Hypothalamus (tissue), 51 donors: ENCODE measurements at regions not wholly inside any gene's neighbourhood (a gene's known extent, or its start where the extent isn't known, plus 50 kb on each side); places are given as distances from the start of the nearest gene placed in this dataset.

Source experiments
- DNase-seq, 51 donors: peaks; one replicate each; lab custom pipeline; 2025; lab: John Stamatoyannopoulos, UW

DNA sequence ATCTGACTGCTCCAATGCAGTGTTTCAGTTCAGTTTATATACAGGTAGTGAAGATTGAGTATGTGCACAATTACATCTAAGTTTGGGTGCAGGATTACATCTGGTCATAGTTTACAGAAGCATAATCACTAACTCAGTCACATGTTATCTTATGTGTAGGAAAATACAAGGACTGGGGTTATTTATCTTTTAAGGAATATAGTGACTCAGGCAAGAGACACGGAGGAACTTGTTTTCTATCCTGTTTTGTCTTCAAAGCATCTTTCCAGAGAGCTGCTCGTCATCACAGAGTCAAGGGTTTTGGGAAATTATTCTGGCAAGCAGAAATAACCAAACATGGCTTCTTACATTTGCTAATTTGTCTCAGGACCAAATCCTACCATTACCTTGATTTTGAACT lies 1371.5 kb upstream of the TMEFF2 start:
- DNase-seq: no peak

DNA sequence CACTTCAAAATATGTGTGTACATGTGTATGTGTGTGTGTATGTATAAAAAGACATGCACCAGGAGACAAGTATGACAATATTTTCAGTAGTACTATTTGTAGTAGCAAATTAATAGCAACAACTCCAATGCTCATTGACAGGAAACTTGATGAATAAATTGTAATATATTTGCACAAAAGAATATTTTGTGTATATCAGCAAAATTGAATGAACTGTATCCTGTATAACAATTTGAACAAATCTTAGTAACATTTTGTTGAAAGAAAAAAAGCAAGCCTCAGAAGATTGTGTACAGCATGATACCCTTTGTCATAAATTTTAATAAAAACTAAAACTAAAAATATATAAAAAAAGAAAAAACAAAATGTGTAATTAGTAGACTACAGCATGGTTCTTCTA lies 1367.3 kb upstream of the TMEFF2 start:
- no peak for DNase-seq

DNA sequence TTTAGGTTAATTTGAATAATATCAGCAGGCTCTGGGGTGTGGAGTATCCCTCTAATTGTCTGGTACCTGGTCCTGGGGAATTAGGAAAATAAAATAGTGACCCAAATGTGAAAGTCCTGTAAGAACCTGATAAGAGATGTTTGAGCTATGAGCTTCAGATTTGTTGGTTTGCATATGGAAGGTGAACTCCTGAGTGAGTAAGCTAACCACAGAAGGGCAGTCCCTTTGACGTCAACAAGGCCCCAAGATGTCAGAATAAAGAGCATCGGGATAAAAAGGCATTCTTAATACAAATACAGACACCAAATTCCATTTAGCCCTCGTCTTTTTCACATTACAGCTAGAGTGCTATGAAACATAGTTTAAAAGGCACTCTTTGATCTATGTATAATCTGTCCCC lies 1366.3 kb upstream of the TMEFF2 start:
- DNase-seq: no peak

DNA sequence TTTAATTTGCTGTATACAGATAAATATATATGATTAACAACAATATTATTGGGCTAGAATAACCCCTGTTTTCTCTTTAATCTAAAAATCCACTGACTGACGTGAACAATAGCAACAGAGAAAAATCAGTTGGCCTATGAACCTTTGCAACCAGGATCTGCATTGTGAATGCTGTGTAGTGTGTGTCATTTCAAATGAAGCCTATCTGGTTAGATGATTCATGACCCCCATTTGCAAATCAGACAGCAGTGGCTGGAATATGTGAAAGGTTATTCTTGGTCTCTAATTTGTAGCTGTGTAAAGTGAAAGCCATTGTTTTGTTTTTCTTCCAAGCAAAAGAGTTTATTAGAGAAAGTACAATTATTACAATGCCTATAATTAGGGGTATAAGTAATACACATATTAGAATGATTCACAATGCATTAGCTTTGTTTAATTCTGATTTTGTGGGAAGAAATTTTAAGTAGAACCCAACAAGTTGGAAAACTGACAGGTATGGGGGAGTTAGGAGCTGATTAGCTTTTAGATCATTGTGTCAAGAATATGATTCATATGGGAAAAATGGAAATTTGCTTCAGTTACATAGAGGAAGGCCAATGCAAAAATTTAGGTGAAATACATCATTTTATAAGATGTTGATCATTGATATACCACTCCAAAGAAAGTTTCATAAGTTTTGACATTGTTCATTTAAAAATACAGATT lies 1362.2 kb upstream of the TMEFF2 start:
- peak in 1 of 51 donors; percentile 3 for DNase-seq

DNA sequence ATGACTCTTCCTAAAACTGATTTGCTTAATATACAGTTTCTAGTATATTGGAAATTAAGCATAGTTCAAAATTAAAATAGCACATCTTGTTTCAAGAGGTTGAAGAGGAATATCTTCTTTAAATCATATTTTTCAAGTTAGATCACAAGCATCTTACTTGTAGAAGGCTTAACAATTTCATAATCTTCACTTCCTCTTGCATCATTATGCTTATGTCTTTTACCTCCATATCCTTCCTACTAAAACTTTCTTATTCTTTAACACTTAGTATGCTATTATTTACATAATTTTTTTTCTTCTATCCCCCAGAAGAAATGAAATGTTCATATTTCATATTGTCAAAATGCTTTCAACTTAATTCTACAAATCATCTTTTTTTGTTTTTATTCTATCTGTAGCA lies 1354.9 kb upstream of the TMEFF2 start:
- no peak for DNase-seq

DNA sequence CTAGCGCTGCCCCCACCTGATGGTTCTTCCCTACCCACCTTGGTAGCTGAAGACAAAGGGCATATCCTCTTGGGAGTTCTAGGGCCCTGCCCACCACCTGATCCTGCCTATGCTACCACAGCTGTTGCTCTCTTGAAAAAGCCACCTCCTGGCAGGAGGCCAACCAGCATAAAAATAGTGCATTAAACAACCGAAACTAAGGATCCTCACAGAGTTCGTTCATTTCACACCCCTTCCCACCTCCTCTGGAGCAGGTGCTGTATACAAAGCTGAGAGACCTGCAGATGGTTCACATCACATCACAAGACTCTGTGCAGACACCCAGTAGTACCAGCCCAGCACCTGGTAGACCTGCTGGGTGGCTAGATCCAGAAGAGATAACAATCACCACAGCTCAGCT lies 1348.0 kb upstream of the TMEFF2 start:
- no peak for DNase-seq

DNA sequence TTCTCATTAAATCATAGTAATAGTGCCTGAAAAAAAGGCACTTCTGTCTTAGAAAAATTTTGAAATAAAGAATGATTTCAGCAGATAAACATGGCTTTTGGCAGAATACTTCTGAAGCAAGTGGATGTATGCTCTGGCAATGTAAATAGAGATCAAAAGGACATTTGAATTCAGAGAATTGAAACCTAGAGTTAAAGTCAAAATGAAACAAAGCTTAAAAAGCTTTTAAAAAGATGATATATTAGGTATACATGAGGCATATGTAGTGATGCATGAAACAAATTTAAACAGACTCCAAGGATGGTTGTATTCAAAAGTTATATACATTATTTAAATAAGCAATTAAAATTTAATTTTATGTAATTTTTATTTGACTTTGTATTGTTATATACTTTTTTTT lies 1344.5 kb upstream of the TMEFF2 start:
- DNase-seq: no peak

DNA sequence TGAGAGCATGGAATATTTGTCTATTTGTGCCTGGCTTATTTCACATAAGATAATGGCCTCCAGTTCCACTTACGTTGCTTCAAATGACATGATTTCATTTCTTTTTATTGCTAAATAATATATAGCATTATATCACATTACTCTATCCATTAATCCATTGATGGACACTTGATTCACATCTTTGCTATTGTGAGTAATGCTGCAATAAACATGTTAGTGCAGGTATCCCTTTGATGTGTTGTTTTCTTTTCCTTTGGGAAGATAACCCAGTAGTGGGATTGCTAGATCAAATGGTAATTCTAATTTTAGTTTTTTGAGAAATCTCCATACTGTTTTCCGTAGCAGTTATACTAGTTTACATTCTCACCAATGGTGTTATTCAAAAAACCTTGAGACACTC lies 1343.3 kb upstream of the TMEFF2 start:
- no peak for DNase-seq

DNA sequence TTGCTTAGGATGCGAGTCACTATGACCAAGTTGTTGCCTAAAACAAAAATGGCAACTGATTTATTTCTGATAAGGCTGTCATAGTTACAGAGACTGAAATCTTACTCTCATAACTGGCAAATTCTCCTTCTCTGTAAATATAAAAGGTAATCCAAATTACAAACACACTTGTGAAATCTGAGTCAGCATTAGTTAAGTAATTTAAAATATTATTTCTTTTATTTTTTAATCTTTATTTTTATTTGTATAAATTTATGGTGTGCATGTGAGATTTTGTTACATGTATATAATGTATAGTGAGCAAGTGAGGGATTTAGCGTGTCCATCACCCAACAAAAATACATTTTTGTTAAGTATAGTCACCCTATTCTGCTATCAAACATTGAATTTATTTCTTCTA lies 1342.8 kb upstream of the TMEFF2 start:
- no peak for DNase-seq

DNA sequence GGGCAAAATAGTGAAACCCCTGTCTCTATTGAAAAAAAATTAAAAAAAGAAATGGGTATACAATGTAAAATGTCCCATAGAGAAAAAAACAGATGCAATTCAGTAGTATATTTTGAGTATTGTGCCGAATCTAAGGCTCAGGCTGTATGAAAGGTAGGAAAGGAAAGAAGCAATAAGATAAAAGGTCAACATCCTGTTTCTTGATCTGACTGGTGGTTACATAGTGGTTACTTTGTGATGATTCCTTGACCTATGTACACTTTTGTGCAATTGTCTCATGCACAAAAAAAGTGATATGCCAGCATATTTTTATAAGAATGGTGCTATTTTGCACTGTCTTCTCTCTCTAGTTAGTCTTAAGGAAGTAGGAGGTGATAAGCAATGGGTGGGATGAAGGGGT lies 1333.7 kb upstream of the TMEFF2 start:
- no peak for DNase-seq

DNA sequence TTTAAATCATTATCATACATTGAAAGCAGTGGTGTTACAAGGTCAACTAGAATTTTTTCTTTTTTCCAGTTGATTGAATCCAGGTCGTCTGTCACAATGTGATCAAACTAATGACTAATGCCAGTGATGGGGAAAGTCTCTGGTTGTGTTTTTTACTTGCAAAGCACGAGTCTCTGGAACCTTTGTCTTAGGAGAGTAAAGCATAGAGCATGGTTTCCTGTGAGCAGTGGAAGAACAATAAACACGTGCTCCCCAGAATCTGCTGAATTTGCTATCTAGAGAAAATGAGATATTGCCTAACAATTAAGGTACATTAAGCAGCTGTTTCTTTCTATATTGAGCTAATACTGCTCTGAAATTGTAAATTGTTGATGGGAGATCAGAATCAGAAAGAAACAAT lies 1332.4 kb upstream of the TMEFF2 start:
- no peak for DNase-seq

DNA sequence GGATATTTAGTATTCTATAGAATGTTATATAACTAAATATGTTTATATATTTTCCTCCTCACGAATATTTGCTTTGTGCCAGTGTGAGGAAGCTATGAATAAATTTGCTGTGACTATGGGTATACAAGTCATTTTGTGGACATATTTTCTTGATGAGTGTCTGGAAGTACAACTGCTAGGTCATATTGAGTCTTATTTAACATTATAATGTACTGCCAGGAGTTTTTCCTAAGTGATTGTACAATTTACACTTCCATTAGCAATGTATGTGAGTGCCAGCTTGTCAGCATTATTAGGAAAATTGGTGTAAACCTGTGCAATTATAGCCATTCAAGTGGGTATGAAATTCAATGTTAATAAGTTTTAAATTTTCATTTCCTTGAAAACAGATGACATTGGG lies 1328.9 kb upstream of the TMEFF2 start:
- no peak for DNase-seq

DNA sequence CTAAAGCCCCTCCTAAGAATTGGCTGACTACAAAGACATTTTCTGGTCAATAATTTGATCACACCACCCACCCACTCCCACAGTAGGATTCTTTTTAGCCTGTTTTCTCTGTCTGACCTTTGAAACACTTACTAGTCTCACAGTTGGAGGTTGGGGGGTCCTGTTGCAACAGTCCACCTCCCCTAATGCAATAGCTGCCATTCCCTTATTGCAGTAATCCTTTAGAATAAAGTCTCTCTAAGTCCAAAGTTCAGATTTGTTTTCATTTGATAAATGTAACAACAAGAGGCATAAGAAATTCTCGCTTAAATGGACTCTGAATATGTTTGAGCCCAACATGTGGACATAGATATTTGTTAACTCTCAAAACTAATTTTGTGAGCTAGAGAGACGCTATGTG lies 1326.8 kb upstream of the TMEFF2 start:
- no peak for DNase-seq

DNA sequence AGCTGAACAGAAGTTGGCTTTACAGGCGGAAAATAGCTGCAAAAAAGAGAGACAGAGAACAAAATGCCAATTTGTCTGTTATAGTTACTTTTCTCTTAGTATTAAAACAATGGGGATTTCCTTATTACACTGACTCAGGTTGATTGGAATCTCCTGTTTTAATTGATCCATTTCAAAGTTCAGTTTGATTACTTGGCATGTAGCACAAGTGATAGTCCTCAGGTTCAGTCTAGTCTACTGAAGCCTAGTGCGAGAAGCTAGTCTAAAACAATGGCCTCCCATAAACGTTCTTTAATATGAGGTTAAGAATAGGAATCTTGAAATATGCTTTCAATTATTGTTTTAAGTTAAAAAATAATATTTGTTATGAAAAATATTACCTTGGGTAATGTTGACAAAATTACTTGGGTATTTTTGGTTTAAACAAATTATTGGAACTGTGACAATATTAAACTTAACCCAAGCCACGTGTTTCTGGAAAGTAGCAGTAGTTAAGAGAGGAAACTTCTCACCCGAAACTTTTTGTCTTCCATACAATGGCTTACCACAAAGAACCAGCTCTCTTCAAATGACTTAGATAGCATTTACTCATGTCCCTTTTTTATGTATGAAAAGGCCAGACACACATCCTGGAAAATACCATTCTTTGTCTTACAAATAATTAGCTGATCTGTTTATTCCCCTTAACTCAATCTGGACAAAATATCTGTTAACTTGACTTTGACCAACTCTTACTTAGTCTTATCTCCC lies 1326.2 kb upstream of the TMEFF2 start:
- DNase-seq: no peak

DNA sequence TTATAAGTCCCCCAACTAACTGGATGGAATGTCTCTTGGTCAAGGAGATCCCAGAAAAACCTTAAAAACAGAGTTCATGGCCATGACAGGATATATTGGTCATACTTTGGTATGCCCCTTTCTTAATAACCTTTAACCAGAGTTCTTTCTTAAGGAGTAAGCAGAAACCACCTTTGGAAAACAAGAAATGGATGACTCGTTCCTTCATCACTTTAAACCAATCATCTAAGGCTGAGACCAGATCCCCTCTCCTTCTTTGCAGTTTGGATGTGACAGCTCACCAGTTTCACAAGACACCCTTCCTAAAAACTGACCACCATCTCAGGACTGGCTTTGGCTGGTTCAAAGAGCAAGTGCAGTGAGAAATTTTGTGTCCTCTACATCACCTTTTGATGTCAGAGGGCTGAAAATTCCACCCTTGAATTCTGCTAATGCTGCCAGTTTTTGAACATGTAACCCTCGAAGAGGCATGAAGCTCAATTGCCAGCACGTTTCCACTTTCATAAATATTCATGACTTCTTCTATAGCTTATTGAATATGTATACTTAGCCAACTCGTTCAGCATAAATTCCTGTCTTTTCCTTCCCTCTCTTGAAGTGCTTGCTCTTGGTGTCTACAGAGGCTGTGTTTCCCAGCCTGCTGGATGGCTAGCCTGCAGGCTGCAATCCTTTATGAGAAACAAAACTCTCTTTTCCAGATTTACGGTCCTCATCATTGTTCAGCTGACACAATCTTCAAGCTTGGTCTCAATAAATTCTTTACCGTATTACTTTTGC lies 1323.5 kb upstream of the TMEFF2 start:
- no peak for DNase-seq

DNA sequence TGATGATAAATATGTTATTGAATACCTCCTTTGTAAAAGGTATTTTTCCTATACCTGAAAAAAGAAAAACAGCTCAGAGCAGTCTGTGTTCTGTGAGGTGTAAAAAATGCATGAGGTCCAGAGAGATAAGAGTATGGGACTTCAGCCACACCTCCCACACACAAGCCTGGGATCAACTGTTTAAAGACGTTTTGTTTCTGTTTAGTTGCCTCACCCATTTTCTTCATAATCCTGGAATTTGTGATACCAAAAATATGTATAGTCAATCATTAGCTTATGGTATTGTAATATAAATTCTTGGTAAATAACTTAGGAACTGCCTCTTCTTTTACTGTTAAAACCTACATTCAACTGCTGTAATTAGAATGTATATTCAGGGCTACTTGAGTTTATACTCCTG lies 1322.9 kb upstream of the TMEFF2 start:
- no peak for DNase-seq

DNA sequence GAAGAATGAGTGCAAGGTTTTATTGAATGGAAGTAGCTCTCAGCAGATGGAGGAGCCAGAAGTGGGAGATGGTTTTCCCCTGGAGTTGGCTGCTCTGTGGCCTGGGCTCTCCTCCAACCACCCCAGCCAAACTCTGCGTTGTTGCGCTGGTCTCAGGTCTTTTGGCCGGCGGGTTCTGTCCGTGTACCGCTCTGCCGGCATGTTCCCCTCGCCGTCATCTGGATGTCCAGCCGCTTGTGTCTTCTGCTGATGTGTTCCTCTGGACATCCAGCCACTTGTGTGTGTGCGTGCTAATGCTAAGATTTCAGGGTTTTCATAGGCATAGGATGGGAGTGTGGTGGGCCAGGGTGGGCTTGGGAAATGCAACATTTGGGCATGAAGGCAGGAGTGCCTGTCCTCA lies 1311.3 kb upstream of the TMEFF2 start:
- DNase-seq: no peak

DNA sequence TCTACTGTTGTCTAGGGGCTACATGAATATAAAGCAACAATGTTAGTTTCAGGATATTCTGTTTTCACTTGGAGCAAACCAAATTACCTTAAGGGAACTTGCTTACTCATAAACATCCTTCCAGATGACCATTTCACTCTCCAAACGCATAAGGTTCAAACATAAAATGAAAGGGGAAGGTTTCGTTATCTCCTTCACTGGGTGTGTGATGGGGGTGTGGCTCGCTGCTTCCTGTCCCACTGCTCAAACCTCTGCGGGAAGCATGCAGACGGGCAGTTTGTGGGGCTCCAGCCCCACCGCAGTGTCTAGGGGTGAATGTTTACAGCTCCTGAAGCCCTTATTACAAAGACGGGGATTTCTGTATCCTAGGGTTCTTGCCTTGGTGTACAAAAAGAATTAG lies 1310.9 kb upstream of the TMEFF2 start:
- DNase-seq: no peak

DNA sequence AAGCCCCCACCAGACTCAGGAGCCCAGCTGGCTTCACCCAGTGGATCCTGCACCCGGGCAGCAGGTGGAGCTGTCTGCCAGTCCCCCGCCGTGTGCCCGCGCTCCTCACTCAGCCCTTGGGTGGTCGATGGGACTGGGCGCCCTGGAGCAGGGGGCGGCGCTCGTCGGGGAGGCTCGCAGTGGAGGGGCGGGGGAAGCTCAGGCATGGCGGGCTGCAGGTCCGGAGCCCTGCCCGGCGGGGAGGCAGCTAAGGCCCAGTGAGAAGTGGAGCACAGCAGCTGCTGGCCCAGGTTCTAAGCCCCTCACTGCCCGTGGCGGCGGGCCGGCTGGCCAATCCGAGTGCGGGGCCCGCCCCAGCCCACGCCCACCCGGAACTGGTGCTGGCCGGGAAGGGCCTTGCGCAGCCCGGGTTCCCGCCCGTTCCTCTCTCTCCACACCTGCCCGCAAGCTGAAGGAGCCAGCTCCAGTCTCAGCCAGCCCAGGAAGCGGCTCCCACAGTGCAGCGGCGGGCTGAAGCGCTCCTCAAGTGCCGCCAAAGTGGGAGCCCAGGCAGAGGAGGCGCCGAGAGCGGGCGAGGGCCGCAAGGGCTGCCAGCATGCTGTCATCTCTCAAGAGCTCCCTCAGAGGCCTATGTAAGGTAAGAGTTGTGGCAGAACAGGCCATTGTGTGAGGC lies 1307.8 kb upstream of the TMEFF2 start:
- no peak for DNase-seq

DNA sequence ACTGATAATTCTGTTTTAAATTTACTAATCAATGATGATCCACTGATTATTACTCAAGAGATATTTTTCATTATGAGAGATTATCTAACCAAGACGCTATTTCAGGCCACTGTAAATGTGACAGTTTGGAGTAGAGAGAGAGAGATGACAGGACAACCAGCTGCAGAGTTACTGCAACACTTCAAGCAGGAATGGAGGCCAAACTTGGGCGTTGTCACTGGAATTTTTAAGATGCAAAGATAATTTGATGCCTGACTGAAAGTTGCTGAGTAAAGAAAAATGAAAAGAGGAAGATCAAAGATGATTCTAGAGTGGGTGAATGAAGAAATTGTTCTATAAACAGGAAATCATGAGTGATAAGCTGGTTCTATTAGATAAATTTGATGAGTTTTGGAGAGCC lies 1302.1 kb upstream of the TMEFF2 start:
- DNase-seq: no peak

DNA sequence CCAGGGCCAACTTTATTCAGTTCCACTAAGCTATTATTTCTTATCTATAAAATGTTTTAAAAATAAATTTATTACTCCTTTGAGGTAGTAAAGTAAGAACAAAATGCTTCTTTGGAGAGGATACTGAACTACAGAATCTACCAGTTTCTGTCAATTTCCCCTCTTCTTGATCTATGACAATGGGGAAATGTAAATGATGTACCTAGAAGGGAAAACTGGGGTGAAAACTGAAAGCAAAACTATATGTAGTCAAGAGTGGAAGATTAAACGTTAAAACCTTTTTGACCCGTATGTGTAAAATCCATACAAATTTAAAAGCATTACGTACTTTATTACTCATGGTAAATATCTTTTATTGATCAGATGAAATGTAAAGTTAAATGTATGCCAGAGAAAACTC lies 1287.8 kb upstream of the TMEFF2 start:
- DNase-seq: no peak
